Retinal pigment epithelial cell (primary cell): ENCODE measurements at regions not wholly inside any gene's neighbourhood (a gene's known extent, or its start where the extent isn't known, plus 50 kb on each side); places are given as distances from the start of the nearest gene placed in this dataset.

Experiments used
- DNase-seq: peaks from one replicate; pipeline ENCODE4 v3.0.0-alpha.2; 2010; ENCODE audit warnings: low read depth
- H3K4me3 ChIP-seq: 2 replicates; pipeline ENCODE4 v1.5.1; 2011; ENCODE audit warnings: mild to moderate bottlenecking, low read length, control low read depth, moderate library complexity
- CTCF ChIP-seq: conservative IDR thresholded peaks from 2 replicates; pipeline ENCODE4 v1.5.1; 2011; ENCODE audit warnings: low read depth, low read length, control low read depth, inconsistent platforms

GRCh38 chr4:173766171-173766600 is 236.2 kb upstream of the HAND2 start:
- DNase-seq = no peak
- H3K4me3 ChIP-seq = no peak overlapping the region
- TF ChIP-seq CTCF = no peak

DNA sequence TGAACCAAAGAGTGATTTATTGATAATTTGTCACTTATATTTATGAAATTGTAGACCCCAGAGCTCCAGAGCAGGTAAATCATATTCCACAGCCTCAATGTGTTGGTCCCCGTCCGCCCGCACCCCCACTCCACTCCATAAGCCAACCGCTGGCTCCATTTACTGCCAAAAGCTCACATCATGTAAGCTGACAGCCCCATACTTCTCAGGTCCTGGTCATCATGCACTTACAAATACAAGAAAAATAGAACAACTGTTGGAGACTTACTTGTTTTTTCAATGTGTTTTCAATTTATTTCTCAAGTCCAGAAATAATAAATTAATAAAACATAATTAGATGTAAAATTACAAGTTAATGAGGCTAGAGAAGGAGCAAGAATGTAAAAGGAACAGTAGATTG is 235.7 kb upstream of the HAND2 start:
- no peak overlapping the region for H3K4me3 ChIP-seq
- TF ChIP-seq CTCF = no peak
- no peak for DNase-seq

- H3K4me3 ChIP-seq = no peak overlapping the region
- no peak for DNase-seq
- TF ChIP-seq CTCF = no peak
Observed at GRCh38 chr4:173763389-173763788, 233.4 kb upstream of the HAND2 start.

GRCh38 chr4:173761938-173762337 is 231.9 kb upstream of the HAND2 start:
- no peak for DNase-seq
- H3K4me3 ChIP-seq = no peak overlapping the region
- no peak for TF ChIP-seq CTCF

GRCh38 chr4:173761236-173761635 is 231.2 kb upstream of the HAND2 start:
- no peak for DNase-seq
- H3K4me3 ChIP-seq = no peak overlapping the region
- no peak for TF ChIP-seq CTCF

DNA sequence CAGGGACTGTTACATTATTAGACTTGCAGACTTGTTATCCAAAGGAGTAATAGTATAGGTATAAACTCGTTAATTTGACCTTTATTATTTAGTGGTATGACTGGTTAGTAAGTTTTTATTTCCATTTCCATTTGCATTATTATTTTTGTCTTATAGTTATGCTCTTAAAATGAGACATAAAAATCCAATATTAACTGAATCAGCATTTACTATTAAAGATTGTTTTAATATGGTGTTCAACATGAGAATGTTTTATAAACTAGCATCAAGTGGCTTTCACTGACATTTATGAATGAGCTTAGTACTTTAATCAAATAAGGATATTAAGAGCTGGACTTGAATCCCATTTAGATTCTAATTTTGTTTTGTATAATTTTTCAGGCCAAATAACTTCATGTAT is 228.1 kb upstream of the HAND2 start:
- H3K4me3 ChIP-seq = no peak overlapping the region
- TF ChIP-seq CTCF = no peak
- DNase-seq = no peak

GRCh38 chr4:173753408-173753807 is 223.4 kb upstream of the HAND2 start:
- no peak overlapping the region for H3K4me3 ChIP-seq
- no peak for TF ChIP-seq CTCF
- peak; percentile 43 for DNase-seq
